ENCODE measurements at regions not wholly inside any gene's neighbourhood (a gene's known extent, or its start where the extent isn't known, plus 50 kb on each side); places are given as distances from the start of the nearest gene placed in this dataset.

DNA sequence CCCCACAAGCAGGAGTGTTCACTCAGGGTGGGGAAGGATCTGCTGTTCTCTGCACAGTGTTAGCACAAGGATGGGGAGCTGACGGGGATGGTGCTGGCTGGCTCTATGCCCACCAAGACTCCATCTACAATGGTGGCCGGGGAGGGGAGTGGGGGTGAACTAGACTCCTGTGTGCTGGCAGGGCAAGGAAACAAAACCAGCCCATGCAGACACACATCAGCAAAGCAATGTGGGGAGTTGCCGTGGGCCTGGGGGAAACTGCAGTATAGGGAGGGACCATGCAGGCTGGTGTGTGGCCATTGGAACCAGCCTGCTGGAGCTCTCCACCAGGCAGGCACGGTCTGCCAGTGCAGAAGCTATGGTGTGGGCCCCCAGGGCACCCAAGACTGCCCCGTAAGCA, 195.1 kb downstream of the PWWP3B start:
- DNase-seq, result no peak

DNA sequence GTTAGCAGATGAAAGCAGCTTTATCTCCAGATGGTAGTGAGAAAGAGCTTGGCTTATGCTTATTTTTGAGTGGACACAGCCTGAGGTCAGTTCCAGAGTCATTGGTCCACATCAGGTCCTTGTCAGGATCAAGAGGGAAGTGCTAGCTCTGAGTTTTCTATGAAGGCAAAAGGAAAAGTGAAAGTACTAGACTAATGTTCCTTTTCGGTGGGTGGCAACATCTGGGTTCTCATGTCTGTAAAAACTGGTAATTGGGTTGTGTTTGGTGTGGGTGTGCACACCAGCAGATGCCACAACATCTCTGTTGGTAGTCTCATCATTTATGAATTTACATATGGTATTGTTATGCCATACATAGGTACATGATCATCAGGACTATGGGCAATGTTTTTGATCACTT, 210.5 kb downstream of the PWWP3B start:
- peak; percentile 79 for DNase-seq

DNA sequence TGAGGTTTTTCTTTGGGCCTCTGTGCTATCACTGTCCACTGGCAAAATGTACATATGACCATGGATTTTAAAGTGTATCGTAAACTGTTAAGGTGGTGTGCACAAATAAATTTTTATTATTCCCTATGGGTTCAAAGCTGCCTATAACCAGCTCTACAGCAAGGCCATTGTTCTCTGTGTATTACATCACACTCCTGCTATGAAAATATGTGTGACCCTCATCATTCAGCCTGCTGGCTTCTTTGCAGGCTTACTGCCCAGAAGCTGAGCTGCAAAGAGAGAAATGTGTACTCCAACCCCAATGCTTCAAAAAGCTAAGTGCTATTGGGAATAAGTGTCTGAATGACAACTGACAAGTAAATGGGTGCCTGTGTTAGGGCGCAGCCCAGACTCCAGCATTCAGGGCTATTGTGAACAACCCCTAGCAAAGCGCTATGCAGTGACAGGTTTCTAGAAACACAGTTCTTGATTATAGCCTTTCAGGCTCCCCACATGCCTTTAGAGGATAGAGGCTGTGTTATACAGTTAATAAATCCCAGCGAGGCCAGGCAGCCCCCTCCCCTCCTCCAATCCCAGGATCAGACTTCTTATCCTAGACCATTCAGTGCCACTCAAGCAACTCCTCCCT, 220.4 kb upstream of the RADX start:
- DNase-seq, result no peak

DNA sequence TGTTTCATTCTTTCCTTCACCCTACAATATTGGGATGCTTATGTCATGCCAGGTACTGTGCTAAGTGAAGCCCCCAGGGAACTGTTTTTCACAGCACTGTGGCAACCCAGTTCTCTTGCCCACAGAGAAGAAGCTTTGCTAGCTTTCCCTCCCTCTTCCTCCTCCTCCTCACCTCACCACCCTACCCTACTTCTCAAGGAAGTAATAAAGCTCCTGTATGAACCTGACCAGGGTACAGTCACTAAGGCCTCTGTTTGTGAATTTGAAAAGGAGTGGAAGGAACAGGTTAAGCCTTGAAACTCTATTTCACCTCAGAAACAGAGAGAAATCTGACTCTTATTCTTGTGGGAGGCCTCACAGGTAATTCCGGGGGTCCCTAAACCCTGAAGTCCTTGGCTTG, 219.4 kb upstream of the RADX start:
- no peak for DNase-seq

DNA sequence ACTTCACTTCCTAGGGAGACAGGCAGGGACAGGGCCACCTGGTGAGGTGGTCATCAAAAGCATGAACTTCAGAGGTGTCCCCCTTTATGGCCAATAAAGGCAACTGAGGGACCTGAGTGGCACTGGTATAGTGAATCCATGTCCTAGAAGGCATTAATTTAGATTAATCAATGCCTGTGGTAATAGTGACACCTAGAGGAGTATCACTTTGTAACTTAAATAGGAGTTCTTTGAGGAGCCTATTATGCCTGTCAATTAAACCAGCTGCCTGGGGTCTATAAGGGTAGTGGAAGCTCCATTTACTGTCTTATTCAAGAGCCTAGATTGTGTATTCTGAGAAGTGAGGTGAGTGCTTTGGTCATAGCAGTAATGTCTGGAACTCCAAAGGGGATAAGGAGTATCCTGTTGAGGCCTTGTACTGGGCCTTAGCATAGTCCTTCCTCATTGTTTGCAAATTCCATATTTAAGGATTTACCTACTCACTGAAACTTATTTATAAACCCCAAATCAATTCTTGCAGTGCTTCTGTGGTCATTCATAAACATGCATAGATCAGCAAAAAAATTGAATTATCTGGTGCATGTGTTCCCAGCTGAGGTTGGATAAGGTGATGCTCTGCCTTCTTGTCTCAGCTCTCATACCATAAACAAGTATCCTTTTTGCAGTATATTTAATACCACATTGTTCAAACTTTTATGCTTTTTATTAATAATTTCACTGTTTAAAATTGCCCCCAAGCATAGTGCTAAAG, 213.8 kb upstream of the RADX start:
- peak; percentile 57 for DNase-seq

DNA sequence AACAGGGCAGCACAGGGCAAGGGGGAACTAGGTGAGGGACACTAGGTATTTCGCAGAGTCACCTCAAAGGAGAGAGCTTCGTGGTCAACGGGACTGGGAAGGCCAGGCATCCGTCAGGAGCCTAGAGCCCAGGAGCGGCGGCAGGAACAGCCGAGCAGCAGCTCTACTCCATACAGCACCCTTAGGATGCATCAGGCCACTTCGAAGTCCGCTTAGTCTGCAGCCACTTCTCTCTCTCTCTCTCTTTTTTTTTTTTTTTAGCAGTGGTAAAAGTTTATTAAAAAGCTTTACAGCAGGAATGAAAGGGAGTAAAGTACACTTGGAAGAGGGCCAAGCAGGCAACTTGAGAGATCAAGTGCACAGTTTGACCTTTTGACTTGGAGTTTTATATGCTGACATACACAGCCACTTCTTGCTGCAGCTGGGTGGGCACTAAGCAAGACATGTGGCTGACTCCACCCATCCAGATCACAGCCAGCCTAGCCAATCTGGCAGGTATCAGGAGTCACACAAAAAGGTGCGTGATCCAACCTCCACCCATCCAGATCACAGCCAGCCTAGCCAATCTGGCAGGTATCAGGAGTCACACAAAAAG, 209.7 kb upstream of the RADX start:
- DNase-seq, result no peak

DNA sequence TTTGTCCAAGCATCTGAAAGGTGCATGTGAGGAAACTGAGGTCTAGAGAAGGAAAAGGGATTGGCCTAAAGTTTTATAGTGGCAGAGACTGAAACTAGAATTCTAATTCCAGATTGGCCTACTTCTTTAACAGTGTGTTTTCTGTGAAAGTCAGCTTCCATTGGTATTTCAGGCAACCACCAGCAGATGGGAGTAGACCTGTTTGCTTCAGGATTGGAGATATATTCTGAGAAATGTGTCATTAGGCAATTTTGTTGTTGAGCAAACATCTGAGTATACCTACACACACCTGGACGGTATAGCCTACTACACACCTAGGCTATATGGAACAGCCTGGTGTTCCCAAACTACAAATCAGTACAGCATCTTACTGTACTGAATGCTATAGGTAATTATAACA, 207.3 kb upstream of the RADX start:
- DNase-seq, result peak; percentile 10

DNA sequence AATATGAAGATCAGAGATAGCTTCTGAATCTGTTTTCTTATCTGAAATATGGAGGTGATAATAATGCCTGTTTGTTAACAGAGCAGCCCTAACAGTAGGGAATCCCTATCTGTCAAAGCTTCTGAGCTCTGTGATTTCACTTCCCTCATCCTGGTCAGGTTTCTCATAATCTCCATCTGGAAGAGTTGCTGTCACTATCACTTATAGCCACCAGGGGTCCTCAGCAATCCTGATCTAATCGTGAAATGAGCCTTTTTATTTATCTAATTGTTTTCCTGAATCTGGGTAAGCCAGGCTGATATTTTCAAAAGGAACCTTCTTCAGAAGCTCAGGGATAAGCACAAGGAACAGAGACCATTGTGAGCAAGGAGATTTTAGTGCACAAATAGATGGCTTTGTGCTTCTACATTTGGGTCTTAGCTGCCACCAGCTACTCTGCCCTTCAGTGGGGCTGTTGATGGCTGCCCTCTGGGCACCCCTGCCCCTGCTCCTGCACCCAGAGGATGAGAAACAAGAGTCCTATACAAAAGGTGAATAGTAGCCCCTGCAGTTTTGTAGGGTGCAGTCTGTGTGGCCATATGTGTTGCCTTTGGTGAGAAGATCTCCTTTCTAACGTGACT, 196.4 kb upstream of the RADX start:
- DNase-seq, result peak; percentile 58

DNA sequence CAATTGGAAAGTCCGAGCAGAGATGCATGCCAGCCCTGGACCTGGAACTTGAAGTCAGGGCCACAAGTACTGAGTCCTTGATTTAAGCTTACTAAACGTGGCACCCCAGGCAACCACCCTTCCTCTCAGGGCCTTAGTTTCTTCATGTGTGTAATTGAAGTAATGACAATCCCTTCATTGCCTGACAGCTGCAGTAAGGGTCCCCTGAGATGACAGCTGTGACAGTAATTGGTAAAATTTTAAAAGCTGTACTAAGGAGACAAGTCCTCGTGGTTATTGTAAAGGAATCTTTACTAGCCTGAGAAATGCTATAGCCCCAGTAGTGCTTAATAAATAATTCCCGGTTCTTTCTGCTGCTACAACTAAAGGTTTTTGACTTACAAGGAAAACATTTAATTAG, 175.1 kb upstream of the RADX start:
- DNase-seq, result no peak

DNA sequence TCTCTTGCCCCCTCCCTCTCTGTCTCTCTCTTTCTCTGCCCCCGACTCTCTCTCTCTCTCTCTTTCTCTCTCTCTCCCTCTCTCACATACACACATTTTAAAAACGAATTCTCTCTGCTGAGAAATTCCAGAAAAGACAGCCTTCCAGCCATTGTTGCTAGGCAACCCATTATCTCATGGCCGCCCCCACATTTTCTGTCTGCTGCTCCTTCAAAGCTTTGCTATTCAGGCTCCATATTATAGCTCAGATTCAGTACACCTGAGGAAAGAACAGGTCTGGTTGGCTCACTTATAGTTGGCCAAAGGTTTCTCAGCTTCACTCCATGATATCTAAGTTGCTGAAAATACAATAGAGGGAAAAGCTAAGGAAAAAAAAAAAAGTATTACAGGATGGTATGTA, 174.4 kb upstream of the RADX start:
- no peak for DNase-seq

DNA sequence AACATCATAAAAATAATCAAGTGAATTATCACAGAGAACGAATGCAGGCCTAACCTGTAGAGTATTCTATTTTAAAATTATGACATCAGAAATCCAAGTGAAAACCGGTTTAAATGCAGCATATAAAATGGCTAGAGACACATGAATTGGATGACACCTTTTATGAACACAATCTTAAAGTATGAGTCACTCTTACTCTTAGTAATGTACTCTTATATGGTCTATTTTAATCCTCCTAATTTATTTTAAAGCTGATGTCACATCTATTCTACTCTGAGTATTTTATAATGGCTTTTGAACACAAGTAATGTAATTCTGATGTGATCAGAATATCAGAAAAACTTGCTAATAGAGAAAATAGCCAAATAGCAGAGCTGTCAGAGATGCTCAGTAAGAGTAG, 161.4 kb upstream of the RADX start:
- DNase-seq, result no peak

DNA sequence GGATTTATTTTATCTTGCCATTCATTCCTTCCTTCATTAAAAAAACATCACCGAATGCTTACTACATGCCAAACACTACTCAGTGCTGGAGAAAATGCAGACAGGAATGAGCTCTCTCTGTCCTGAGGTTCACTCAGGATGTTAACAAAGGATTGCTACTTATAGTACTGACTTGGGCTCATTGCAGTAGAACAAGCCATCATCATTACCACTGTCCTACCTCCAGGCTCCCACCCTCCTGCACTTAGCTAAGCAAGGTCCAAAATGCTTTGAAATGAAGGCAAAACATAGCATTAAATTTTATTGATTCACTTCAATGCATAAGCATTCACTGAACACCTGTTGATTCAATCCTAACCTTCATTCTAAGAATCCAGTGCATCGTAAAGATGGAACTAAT, 159.8 kb upstream of the RADX start:
- DNase-seq, result no peak

DNA sequence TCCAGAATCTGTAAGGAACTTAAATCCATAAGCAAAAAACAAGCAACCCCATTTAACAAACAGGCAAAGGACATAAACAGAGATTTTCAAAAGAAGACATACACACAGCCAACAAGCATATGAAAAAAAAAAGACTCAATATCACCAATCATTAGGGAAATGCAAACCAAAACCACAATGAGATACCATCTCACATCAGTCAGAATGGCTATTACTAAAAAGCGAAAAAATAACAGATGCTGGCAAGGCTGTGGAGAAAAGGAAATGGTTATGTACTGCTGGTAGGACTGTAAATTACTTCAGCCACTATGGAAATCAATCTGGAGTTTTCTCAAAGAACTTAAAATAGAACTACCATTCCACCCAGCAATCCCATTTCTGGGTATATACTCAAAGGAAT, 156.8 kb upstream of the RADX start:
- DNase-seq, result no peak

DNA sequence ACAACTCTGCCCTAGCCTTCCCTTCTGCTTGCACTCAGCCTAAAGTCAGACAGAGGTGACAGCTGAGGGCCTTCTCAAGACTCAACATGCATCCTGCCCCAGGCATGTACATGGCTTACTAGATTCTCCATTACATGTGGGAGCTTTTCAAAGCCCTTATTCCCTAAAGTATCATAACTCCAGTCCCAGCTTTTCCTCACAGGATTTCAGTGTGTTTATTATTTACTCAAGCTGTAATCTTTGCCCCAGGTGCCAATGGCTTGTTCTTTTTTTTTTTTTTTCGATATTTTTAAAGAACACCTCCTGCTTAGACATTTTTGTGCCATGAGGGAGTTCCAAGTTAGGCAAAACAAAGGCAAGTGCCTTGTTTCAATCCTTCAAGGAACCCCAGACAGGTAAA, 154.0 kb upstream of the RADX start:
- DNase-seq, result no peak

DNA sequence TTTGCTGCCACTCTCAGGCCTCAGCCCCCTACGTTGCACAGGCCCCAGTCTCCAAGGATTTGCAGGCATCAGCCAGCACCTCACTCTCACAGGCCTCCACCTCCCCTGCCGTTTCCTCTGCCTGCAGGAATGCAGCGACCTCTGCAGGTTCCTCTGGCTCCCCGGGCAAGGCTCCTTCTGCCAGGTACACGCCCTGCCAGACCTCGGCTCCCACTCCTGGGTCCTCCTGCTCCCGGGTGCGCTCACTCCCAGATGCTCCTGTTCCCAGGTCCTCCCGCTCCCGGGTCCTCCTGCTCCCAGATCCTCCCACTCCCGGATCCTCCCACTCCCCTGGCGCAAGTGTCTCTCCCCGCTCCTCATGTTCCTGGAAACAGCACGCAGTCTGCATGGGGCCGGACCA, 144.4 kb upstream of the RADX start:
- DNase-seq, result no peak

DNA sequence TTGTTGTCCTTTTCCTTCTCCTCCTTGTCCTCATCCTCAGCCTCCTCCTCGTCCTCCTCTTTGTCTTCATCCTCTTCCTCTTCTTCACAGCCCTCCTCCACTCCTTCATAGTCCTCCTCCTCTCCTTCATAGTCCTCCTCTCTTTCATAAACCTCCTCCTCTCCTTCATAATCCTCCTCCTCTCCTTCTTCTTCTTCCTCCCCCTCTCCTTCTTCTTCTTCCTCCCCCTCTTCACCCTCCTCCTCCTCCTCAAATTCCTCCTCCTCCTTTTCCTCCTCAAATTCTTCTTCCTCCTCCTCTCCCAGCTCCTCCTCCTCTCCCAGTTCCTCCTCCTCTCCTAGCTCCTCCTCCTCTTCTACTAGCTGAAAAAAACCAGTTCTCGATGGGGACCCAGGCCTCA, 143.8 kb upstream of the RADX start:
- no peak for DNase-seq

DNA sequence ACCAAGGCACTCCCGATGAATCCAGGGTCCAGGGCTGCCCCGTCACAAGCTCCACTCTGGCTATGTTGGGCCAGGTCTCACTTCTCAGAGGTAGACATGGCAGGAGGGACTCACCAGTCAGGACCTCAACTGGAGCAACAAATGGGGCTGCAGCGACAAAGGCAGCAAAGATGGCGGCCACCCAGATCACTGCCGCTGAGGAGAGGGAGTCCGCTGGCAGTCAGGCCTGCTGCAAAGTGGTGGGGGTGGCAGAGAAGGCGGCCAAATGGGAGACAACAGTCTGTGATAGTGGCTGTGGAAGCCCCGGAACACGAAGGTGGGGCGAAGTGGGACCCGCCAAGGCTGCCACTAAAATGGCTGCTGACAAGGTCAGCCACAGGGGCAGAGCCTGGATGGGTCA, 143.3 kb upstream of the RADX start:
- DNase-seq, result no peak

DNA sequence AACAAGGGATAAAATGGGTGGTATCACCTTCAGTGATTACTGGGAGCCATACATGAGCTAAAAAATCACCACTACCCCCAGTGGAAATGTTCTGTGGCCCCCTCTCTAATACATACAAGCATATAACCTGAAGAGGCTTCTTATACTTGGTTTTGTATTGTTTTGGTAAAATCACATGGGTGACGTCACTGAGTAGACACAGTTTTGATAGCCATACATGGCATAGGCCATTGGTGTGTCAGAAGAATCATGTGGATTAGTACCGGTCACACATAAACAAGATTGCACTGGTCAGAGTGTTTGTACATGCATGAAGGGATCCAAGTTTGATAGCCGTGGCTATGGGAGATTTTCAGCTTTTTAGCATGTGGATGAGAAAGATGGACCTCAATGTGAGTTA, 131.9 kb upstream of the RADX start:
- DNase-seq, result no peak

DNA sequence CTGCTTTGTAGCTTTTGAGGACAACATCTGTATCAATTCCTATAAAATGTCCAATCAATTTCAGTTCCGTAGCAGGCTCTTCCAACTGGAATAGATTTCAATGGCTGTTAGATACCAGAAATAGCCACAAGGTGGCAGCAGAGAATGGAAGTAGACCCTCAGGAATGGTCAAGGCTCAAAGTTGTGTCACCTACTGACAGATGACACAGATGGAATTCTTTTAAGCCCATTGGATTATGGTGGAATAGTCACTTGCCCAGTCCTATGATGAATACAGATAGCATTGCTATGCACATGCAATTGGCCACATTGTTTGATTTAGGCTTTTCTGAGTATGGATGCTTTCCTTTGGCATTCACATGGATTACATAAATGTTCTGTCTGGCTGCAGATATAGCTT, 130.4 kb upstream of the RADX start:
- peak; percentile 80 for DNase-seq

DNA sequence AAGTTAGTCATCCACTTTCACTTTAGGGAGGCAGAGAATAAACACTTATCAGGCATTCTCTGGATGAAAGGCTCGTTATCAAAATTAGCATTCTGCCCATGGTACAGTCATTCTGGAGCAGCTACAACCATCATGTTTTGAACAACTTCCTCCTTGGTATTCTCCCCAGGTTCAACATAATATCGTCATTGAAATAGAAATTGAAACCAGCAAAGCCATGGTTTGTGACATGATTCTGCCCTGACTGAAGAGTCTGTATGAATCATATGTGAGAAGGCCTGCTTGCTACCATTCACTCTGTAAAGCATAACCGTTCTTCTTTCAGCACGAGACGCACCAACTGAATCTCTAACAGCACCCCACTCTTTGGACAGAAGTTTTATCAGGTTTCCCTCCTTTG, 127.5 kb upstream of the RADX start:
- DNase-seq, result peak; percentile 84

DNA sequence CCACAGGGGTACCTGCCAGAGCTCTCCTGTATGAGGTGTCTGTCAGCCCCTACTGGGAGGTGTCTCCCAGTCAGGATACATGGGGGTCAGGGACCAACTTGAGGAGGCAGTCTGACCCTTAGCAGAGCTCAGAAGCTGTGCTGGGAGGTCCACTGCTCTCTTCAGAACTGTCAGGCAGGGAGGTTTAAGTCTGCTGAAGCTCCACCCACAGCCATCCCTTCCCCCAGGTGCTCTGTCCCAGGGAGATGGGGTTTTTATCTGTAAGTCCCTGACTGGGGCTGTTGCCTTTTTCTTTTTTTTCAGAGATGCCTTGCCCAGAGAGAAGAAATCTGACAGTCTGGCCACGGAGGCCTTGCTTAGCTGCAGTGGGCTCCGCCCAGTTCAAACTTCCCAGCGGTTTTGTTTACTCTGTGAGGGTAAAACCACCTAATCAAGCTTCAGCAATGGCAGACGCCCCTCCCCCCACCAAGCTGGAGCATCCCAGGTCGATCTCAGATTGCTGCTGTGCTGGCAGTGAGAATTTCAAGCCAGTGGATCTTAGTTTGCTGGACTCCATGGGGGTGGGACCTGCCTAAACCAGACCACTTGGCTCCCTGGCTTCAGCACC, 118.5 kb upstream of the RADX start:
- DNase-seq, result peak; percentile 16

DNA sequence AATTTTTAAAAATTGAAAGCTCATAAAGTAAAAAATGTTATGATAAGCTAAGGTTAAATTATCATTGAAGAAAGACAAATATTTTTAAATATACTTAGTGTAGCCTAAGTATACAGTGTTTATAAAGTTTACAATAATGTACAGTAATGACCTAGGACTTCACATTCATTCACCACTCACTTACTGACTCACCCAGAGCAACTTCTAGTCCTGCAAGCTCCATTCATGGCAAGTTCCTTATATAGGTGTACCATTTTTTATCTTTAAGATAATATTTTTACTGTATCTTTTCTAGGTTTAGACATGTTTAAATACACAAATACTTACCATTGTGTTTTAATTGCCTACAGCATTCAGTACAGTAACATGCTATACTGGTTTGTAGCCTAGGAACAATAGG, 112.3 kb upstream of the RADX start:
- no peak for DNase-seq

DNA sequence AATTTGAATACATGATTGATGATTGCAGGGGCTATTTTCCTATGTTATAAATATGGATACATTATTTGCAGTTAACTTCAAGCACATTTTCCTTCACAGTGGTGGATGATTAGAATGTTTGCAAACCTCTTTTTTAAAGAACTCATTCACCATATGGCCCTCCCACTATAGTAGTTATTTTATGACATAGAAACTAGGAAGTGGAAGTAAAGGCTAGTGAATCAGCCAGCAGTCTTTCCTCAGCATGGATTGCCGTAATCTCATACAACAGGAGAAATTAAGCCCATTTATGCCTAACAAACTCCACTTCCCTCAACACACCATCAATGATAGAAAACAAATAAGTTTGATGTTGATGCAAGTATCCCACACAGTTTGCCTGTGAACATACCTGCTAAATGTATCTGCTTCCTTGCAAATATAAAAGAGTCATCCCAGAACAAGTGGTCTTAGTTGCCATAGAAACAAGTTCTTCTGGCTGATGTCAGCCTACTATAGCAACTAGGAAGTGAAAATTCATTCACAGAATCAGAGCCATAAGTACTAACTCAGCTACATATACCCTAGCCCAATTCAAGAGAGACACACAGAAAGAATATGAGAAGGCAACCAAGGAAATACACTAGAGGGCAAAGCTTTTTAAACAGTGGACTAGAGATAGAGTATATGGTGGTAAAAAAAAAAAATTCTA, 100.9 kb upstream of the RADX start:
- DNase-seq, result no peak
